Prostate gland (tissue), 2 donors: ENCODE measurements at regions not wholly inside any gene's neighbourhood (a gene's known extent, or its start where the extent isn't known, plus 50 kb on each side); places are given as distances from the start of the nearest gene placed in this dataset.

ENCODE experiments used
- CTCF ChIP-seq, 4 experiments: fragments of 200-600 bp in 2 of 4; fragments of 450-650 bp in 2 of 4; sonication (generic) in 2 of 4; IDR thresholded peaks; 1 replicate in 3 of 4; 2 replicates in 1 of 4; pipeline ENCODE4 v1.5.1; 2016 to 2019; ENCODE audit warnings: antibody characterized with exemption in 4 of 4, mild to moderate bottlenecking in 2 of 4, moderate library complexity in 2 of 4
- POLR2A ChIP-seq: fragments of 450-650 bp; IDR thresholded peaks from one replicate; pipeline ENCODE4 v1.6.1; 2016; ENCODE audit warnings: antibody characterized with exemption, mild to moderate bottlenecking
- POLR2AphosphoS5 ChIP-seq: sonication (generic); formaldehyde crosslinking; IDR thresholded peaks from one replicate; pipeline ENCODE4 v1.6.1; 2017; ENCODE audit warnings: antibody characterized with exemption

GRCh38 chr1:221105578-221105977 lies 226.3 kb downstream of the HLX start:
- TF ChIP-seq POLR2A (no peak), CTCF (IDR thresholded peaks at IDR 0.05) (no peak), POLR2AphosphoS5 (no peak)
